Smooth muscle cell (in vitro differentiated cells): ENCODE measurements at regions not wholly inside any gene's neighbourhood (a gene's known extent, or its start where the extent isn't known, plus 50 kb on each side); places are given as distances from the start of the nearest gene placed in this dataset.

Experiments used
- DNase-seq: peaks from one replicate; lab custom pipeline; 2025; ENCODE audit not compliant: unreplicated experiment; lab: John Stamatoyannopoulos, UW
- H2AFZ ChIP-seq: fragments of 200-600 bp; sonication (generic); 2 replicates; pipeline ENCODE4 v1.6.0; 2016; ENCODE audit warnings: antibody characterized with exemption, low read depth, mild to moderate bottlenecking
- H3F3A ChIP-seq: fragments of 200-600 bp; sonication (generic); 2 replicates; pipeline ENCODE4 v1.6.0; 2017; ENCODE audit warnings: antibody characterized with exemption, low read depth
- H3K27ac ChIP-seq: fragments of 200-600 bp; sonication (generic); 2 replicates; pipeline ENCODE4 v1.5.1; 2016; ENCODE audit warnings: low read depth, mild to moderate bottlenecking
- H3K27me3 ChIP-seq: fragments of 200-600 bp; sonication (generic); 2 replicates; pipeline ENCODE4 v1.6.1; 2016; ENCODE audit warnings: low read depth, mild to moderate bottlenecking
- H3K36me3 ChIP-seq: fragments of 200-600 bp; sonication (generic); 2 replicates; pipeline ENCODE4 v1.5.1; 2016; ENCODE audit warnings: low read depth
- H3K4me1 ChIP-seq: fragments of 200-600 bp; sonication (generic); 2 replicates; pipeline ENCODE4 v1.5.1; 2016; ENCODE audit warnings: low read depth
- H3K4me2 ChIP-seq: fragments of 200-600 bp; sonication (generic); 2 replicates; pipeline ENCODE4 v1.6.0; 2016; ENCODE audit warnings: mild to moderate bottlenecking
- H3K4me3 ChIP-seq: fragments of 200-600 bp; sonication (generic); 2 replicates; pipeline ENCODE4 v1.5.1; 2016; ENCODE audit warnings: mild to moderate bottlenecking
- H3K79me2 ChIP-seq: fragments of 200-600 bp; sonication (generic); 2 replicates; pipeline ENCODE4 v1.6.0; 2016; ENCODE audit warnings: low read depth, mild to moderate bottlenecking
- H3K9ac ChIP-seq: fragments of 200-600 bp; sonication (generic); 2 replicates; pipeline ENCODE4 v1.6.0; 2016; ENCODE audit warnings: low read depth
- H3K9me3 ChIP-seq: fragments of 200-600 bp; sonication (generic); replicated peaks from 2 replicates; pipeline ENCODE4 v1.5.1; 2016; ENCODE audit warnings: low read depth
- H4K20me1 ChIP-seq: fragments of 200-600 bp; sonication (generic); 2 replicates; pipeline ENCODE4 v1.6.0; 2016; ENCODE audit warnings: low read depth
- CTCF ChIP-seq: fragments of 200-600 bp; sonication (generic); IDR thresholded peaks from 2 replicates; pipeline ENCODE4 v1.5.1; 2017; ENCODE audit warnings: borderline replicate concordance, mild to moderate bottlenecking, antibody characterized with exemption; ENCODE audit not compliant: insufficient read depth, poor library complexity, severe bottlenecking
- whole genome bisulfite sequencing: methylation state at CpG from one replicate; pipeline ENCODE4 v1.1.7; 2016; ENCODE audit warnings: low lambda C conversion rate; 5-methylcytosine and 5-hydroxymethylcytosine counted together

- H3K4me3 ChIP-seq, result no peak overlapping the region
- TF ChIP-seq CTCF, result no peak
- H3K4me2 ChIP-seq, result no peak overlapping the region
- no peak overlapping the region for H2AFZ ChIP-seq
- H3K79me2 ChIP-seq, result no peaks in the 10 kb centered on the region
- no peaks in the 10 kb centered on the region for H4K20me1 ChIP-seq
- no peaks in the 10 kb centered on the region for H3K4me1 ChIP-seq
- no peak overlapping the region for H3K27ac ChIP-seq
- no peak for DNase-seq
- no peaks in the 10 kb centered on the region for H3F3A ChIP-seq
- 47% methylated on average over 4 of the region's 4 CpGs for WGBS
- no peaks in the 10 kb centered on the region for H3K36me3 ChIP-seq
- H3K27me3 ChIP-seq, result no peaks in the 10 kb centered on the region
- H3K9me3 ChIP-seq, result no peaks in the 10 kb centered on the region
- H3K9ac ChIP-seq, result no peak overlapping the region
Observed at GRCh38 chr17:83186226-83186625, 106.8 kb downstream of the METRNL start.

DNA sequence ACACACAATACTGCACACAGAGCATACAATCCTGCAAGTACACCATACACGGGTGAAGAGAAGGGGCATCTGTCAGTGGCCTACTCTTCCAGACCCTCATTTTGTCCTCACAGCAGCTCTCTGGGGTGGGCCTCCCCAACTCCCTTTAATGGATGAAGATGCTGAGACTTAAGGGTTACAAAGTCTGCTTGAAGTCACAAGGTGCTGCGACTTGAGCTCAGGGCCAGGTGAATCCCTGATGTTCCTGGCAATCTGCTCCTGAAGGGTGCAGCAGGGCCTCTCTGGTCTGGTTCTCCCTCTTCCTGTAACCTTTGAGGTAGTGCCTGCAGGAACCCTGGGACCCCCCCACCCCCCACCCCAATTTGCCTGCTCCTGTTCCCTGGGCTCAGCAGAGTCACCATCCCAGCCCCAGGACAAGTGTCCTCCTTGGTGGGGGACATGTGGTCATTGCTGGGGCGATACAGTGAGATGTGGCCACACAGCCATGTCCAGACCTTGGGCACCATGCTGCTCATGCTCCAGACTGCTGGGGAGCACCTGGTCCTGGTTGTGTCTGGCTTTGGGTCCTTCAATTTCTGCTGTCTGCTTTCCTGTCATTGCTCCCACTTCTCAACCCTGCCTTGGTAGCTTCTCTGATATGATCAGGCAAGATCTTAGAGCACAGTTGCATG lies 107.5 kb downstream of the METRNL start:
- 86% methylated on average over 3 of the region's 3 CpGs for WGBS
- no peaks in the 10 kb centered on the region for H4K20me1 ChIP-seq
- TF ChIP-seq CTCF, result no peak
- H3K9ac ChIP-seq, result no peak overlapping the region
- no peaks in the 10 kb centered on the region for H3K27me3 ChIP-seq
- H3K4me3 ChIP-seq, result no peak overlapping the region
- no peak overlapping the region for H3K27ac ChIP-seq
- no peaks in the 10 kb centered on the region for H3K9me3 ChIP-seq
- H3K79me2 ChIP-seq, result no peaks in the 10 kb centered on the region
- DNase-seq, result no peak
- no peak overlapping the region for H3K4me2 ChIP-seq
- no peaks in the 10 kb centered on the region for H3K4me1 ChIP-seq
- no peaks in the 10 kb centered on the region for H3K36me3 ChIP-seq
- no peak overlapping the region for H2AFZ ChIP-seq
- no peaks in the 10 kb centered on the region for H3F3A ChIP-seq

GRCh38 chr17:83187782-83188311 lies 108.4 kb downstream of the METRNL start:
- Histone ChIP-seq H2AFZ (no peak overlapping the region), H3F3A (no peaks in the 10 kb centered on the region), H3K4me3 (no peak overlapping the region), H3K4me2 (no peak overlapping the region), H3K4me1 (peaks cover 3% of the 10 kb centered on the region), H3K36me3 (no peaks in the 10 kb centered on the region), H3K9ac (no peak overlapping the region), H3K79me2 (no peaks in the 10 kb centered on the region), H3K9me3 (no peaks in the 10 kb centered on the region), H4K20me1 (no peaks in the 10 kb centered on the region), H3K27ac (no peak overlapping the region), H3K27me3 (no peaks in the 10 kb centered on the region)
- no peak for DNase-seq
- TF ChIP-seq CTCF, result no peak
